ENCODE measurements at regions not wholly inside any gene's neighbourhood (a gene's known extent, or its start where the extent isn't known, plus 50 kb on each side); places are given as distances from the start of the nearest gene placed in this dataset.

DNA sequence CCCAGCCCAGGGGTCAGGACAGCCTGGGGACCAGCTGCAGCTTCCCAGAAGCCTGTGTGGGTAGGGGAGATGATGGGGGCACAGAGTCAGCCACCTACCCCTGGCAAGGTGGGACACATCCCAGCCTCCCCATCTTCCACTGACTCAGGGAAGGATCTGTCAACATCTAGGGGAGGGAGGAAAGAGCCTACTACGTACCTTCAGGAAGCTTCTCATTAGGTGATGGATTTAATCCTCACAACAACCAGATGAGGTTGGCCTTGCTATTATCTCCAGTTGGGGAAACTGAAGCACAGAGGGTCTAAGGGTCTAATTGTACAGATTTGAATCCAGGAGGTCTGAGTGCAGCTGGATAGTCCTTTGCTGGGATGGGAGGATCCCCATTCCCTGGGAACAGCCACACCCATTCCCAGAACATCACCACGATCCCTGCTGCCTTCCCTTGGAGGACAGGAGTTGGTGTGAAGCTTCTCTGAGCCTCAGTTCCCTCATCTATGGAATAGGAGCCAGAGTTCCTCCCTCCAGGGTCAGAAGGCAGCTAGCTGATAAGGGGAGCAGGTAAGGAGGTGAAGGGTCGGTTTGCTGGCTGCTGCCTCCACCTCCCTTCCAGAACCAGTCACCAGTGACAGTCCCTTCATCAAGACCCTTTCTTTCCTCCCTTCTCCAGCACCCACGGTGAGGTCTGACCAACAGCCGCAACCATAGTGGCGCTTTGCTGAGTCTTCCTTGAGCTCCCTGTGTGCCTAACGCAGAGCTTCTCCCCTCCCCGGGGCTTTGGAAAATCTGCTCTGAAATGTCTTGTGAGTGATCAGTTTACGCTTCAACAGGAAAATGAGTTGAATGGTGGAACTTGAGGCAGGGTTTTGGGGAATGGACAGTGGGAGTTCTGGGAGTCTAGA is 56.8 kb downstream of the CEBPB start:
- no peak for TF ChIP-seq POLR2A (IDR thresholded peaks at IDR 0.05)
- TF ChIP-seq, protein P1, sequence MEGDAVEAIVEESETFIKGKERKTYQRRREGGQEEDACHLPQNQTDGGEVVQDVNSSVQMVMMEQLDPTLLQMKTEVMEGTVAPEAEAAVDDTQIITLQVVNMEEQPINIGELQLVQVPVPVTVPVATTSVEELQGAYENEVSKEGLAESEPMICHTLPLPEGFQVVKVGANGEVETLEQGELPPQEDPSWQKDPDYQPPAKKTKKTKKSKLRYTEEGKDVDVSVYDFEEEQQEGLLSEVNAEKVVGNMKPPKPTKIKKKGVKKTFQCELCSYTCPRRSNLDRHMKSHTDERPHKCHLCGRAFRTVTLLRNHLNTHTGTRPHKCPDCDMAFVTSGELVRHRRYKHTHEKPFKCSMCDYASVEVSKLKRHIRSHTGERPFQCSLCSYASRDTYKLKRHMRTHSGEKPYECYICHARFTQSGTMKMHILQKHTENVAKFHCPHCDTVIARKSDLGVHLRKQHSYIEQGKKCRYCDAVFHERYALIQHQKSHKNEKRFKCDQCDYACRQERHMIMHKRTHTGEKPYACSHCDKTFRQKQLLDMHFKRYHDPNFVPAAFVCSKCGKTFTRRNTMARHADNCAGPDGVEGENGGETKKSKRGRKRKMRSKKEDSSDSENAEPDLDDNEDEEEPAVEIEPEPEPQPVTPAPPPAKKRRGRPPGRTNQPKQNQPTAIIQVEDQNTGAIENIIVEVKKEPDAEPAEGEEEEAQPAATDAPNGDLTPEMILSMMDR (IDR thresholded peaks at IDR 0.05), result no peak

Measured in adrenal gland (tissue), 5 donors.